SK-N-SH (cell line): ENCODE measurements at regions not wholly inside any gene's neighbourhood (a gene's known extent, or its start where the extent isn't known, plus 50 kb on each side); places are given as distances from the start of the nearest gene placed in this dataset.

Experiments
- CTCF ChIA-PET: fragments of 300-600, 350-600 bp; formaldehyde crosslinking; extraction: SDS; loops from one replicate; lab custom pipeline; 2021; lab: Yijun Ruan, JAX
- POLR2A ChIA-PET: fragments of 350-600 bp; sonication (Branson Sonifier 250); formaldehyde crosslinking; extraction: SDS; loops from one replicate; lab custom pipeline; 2020; ENCODE audit warnings: antibody characterized with exemption, inconsistent platforms; lab: Yijun Ruan, JAX
- DNase-seq: peaks from one replicate; pipeline ENCODE4 v3.0.0; 2012
- H2AFZ ChIP-seq: fragments of 200-600 bp; sonication (generic); 2 replicates; pipeline ENCODE4 v1.8.1; 2016; ENCODE audit warnings: antibody characterized with exemption, mild to moderate bottlenecking, low read depth
- H3F3A ChIP-seq: fragments of 200-600 bp; sonication (generic); replicated peaks from 2 replicates; pipeline ENCODE3; 2016; ENCODE audit warnings: antibody characterized with exemption, mild to moderate bottlenecking; ENCODE audit not compliant: insufficient read depth
- H3K27ac ChIP-seq, 2 experiments: fragments of 200-500 bp in 1 of 2; fragments of 200-600 bp in 1 of 2; sonication (Bioruptor generic) in 1 of 2; sonication (generic), shearing (Covaris generic) in 1 of 2; 2 replicates each; pipeline versions ENCODE4 v1.5.1 to v1.6.1; 2014 to 2016; ENCODE audit warnings: low read depth in 2 of 2, inconsistent platforms in 1 of 2, low read length in 1 of 2, mild to moderate bottlenecking in 1 of 2, mixed read lengths in 1 of 2
- H3K27me3 ChIP-seq: fragments of 200-600 bp; sonication (generic), shearing (Covaris generic); 2 replicates; pipeline ENCODE4 v1.6.1; 2016; ENCODE audit warnings: mixed run types; ENCODE audit not compliant: insufficient read depth
- H3K36me3 ChIP-seq, 2 experiments: fragments of 200-500 bp in 1 of 2; fragments of 200-600 bp in 1 of 2; sonication (Bioruptor generic) in 1 of 2; sonication (generic) in 1 of 2; replicated peaks in 1 of 2; 2 replicates each; pipeline versions ENCODE3 to v1.5.1; 2014 to 2016; ENCODE audit warnings: low read length in 1 of 2, mild to moderate bottlenecking in 1 of 2; ENCODE audit not compliant: insufficient read depth in 2 of 2, control insufficient read depth in 1 of 2
- H3K4me1 ChIP-seq, 2 experiments: fragments of 200-500 bp in 1 of 2; fragments of 200-600 bp in 1 of 2; sonication (Bioruptor generic) in 1 of 2; sonication (generic), shearing (Covaris generic) in 1 of 2; 2 replicates each; pipeline versions ENCODE4 v1.5.1 to v1.6.1; 2014 to 2016; ENCODE audit warnings: low read depth in 1 of 2, low read length in 1 of 2, mixed run types in 1 of 2; ENCODE audit not compliant: insufficient read depth in 2 of 2, control insufficient read depth in 1 of 2
- H3K4me2 ChIP-seq: fragments of 200-600 bp; sonication (generic), shearing (Covaris generic); 2 replicates; pipeline ENCODE4 v1.6.1; 2017; ENCODE audit warnings: mixed run types
- H3K4me3 ChIP-seq, 2 experiments: fragments of 200-500 bp in 1 of 2; fragments of 200-600 bp in 1 of 2; sonication (Bioruptor generic) in 1 of 2; sonication (generic), shearing (Covaris generic) in 1 of 2; 2 replicates each; pipeline versions ENCODE4 v1.5.1 to v1.8.1; 2014 to 2016; ENCODE audit warnings: low read depth in 2 of 2, inconsistent platforms in 1 of 2, low read length in 1 of 2, mild to moderate bottlenecking in 1 of 2, mixed read lengths in 1 of 2, moderate library complexity in 1 of 2
- H3K79me2 ChIP-seq: fragments of 200-600 bp; sonication (generic); 2 replicates; pipeline ENCODE4 v1.8.1; 2017; ENCODE audit warnings: mild to moderate bottlenecking; ENCODE audit not compliant: insufficient read depth
- H3K9ac ChIP-seq: fragments of 200-600 bp; sonication (generic); 2 replicates; pipeline ENCODE4 v1.6.1; 2017; ENCODE audit warnings: mixed run types
- H3K9me2 ChIP-seq: fragments of 200-600 bp; sonication (generic); 2 replicates; pipeline ENCODE4 v1.6.1; 2017; ENCODE audit warnings: mixed run types
- H3K9me3 ChIP-seq: fragments of 200-600 bp; sonication (generic); 2 replicates; pipeline ENCODE4 v1.6.1; 2017; ENCODE audit warnings: mixed run types, mild to moderate bottlenecking, moderate library complexity
- H4K20me1 ChIP-seq: fragments of 200-600 bp; sonication (generic); 2 replicates; pipeline ENCODE4 v1.6.1; 2017; ENCODE audit warnings: mild to moderate bottlenecking, mixed run types; ENCODE audit not compliant: insufficient read depth
- CHD2 ChIP-seq: fragments of 150-350 bp; IDR thresholded peaks from 2 replicates; pipeline ENCODE4 v1.6.1; 2018; ENCODE audit warnings: low read length; ENCODE audit not compliant: partially characterized antibody
- ELF1 ChIP-seq: IDR thresholded peaks from 2 replicates; pipeline ENCODE4 v1.4.0; 2012
- EP300 ChIP-seq, 2 experiments: IDR thresholded peaks; 2 replicates each; pipeline versions ENCODE4 v1.4.0 to v1.6.1; 2012; ENCODE audit warnings: borderline replicate concordance in 1 of 2, low read depth in 1 of 2, low read length in 1 of 2
- FOSL2 ChIP-seq: IDR thresholded peaks from 2 replicates; pipeline ENCODE4 v1.4.0; 2012; ENCODE audit warnings: low read depth, mild to moderate bottlenecking, moderate library complexity, borderline replicate concordance
- JUND ChIP-seq: IDR thresholded peaks from 2 replicates; pipeline ENCODE4 v1.4.0; 2012
- MXI1 ChIP-seq: IDR thresholded peaks from 2 replicates; pipeline ENCODE4 v1.6.1; 2012; ENCODE audit warnings: mild to moderate bottlenecking, low read depth, low read length, improper control_type of control experiment
- RAD21 ChIP-seq: IDR thresholded peaks from 2 replicates; pipeline ENCODE4 v1.6.1; 2012; ENCODE audit warnings: mild to moderate bottlenecking, low read length
- RXRA ChIP-seq: IDR thresholded peaks from 2 replicates; pipeline ENCODE4 v1.4.0; 2012; ENCODE audit warnings: low read depth, mild to moderate bottlenecking, borderline replicate concordance
- SIN3A ChIP-seq: IDR thresholded peaks from 2 replicates; pipeline ENCODE4 v1.6.1; 2012; ENCODE audit warnings: low read depth, mild to moderate bottlenecking, low read length, moderate library complexity, borderline replicate concordance
- SMC3 ChIP-seq: IDR thresholded peaks from 2 replicates; pipeline ENCODE4 v1.6.1; 2012; ENCODE audit warnings: low read depth, low read length, improper control_type of control experiment
- YY1 ChIP-seq: IDR thresholded peaks from 2 replicates; pipeline ENCODE4 v1.4.0; 2012; ENCODE audit warnings: low read depth, mild to moderate bottlenecking
- WGBS: methylation state at CpG from one replicate; pipeline ENCODE4 v1.1.6; 2017; ENCODE audit warnings: low lambda C conversion rate; 5-methylcytosine and 5-hydroxymethylcytosine counted together
- TF ChIP-seq, protein P1 (sequence below): IDR thresholded peaks from 2 replicates; pipeline ENCODE4; 2012
- TF ChIP-seq, protein P2 (sequence below): fragments of 150-350 bp; IDR thresholded peaks from 2 replicates; pipeline ENCODE4 v1.6.1; 2016; ENCODE audit warnings: mild to moderate bottlenecking, low read depth, low read length
- TF ChIP-seq, protein P3 (sequence below): fragments of 150-350 bp; IDR thresholded peaks from 2 replicates; pipeline ENCODE4 v1.6.1; 2017; ENCODE audit warnings: antibody characterized with exemption, low read length, low read depth, borderline replicate concordance
- TF ChIP-seq, protein P4 (sequence below): IDR thresholded peaks from 2 replicates; pipeline ENCODE4 v1.4.0; 2012; ENCODE audit warnings: low read depth
- TF ChIP-seq, protein P5 (sequence below): IDR thresholded peaks from 2 replicates; pipeline ENCODE4 v1.6.1; 2012; ENCODE audit warnings: mild to moderate bottlenecking, low read depth, low read length, moderate library complexity
- TF ChIP-seq, protein P6 (sequence below): IDR thresholded peaks from 2 replicates; pipeline ENCODE4 v1.4.0; 2012; ENCODE audit warnings: low read depth, borderline replicate concordance

DNA sequence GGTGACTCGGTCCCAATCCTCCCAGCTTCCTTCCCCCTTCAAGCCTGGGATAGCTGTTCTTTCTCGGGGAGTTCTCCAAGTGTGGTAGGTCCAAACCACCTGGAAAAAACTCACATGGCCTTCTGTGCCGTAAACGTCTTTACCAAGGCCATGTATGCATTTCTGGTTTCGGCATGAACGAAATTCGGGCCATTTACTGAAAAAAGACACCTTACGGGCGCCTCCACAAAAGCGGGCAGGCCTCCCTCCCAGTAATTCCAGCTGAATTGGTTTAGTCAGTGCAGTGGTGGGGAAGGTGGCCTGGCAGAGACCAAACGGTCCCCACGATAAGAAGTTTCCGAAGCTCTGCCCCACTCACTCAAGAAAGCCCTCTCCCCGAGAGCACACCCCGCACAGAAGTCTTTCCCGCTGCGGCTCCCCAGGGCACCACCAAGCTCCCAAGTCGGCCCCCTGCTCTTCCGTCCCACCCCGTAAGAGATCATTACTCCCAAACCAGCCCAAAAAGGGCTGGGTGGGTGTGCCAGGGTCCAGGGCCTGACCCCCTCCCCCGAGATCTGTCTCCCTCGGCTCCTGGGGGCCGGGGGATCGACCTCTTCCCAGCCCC, 86.3 kb upstream of the MELK start:
- Histone ChIP-seq H3K9me3 (no peaks in the 10 kb centered on the region), H3K36me3 (no peaks in the 10 kb centered on the region), H3F3A (peaks cover 4% of the 10 kb centered on the region), H3K79me2 (peaks cover 56% of the 10 kb centered on the region), H3K4me1 (peaks cover 12 to 16% of the 10 kb centered on the region in 2 experiments; a peak in 3 of 4 replicates), H2AFZ (peak overlapping the region; percentile 67; the same call in 1 of the 2 replicates), H3K9me2 (no peaks in the 10 kb centered on the region), H3K4me2 (peak overlapping the region; percentile 90), H3K4me3 (peak overlapping the region; percentile 94 to 96), H4K20me1 (peaks cover 38% of the 10 kb centered on the region), H3K9ac (peak overlapping the region; percentile 84), H3K27ac (peak overlapping the region; percentile 43 to 67; a peak in 2 of 4 replicates), H3K27me3 (no peaks in the 10 kb centered on the region)
- WGBS: 12% methylated on average over 20 of the region's 24 CpGs
- ChIA-PET CTCF (interaction anchor here (0.7 to 2.7 kb wide), 6 partner anchors 10 to 79 kb away, joined by 3 to 19 read pairs (median 4); no protein-coding TSS in a partner anchor), POLR2A (no interaction called here)
- DNase-seq: peak; percentile 34
- TF ChIP-seq YY1 (no peak), SIN3A (no peak), RXRA (no peak), ELF1 (no peak), EP300 (IDR thresholded peaks at IDR 0.05; ENCODE audit: borderline replicate concordance in 1 of 2, low read depth in 1 of 2, low read length in 1 of 2) (no peak), MXI1 (no peak; the same call in 1 of the 2 replicates), RAD21 (no peak)
- TF ChIP-seq, protein P1, sequence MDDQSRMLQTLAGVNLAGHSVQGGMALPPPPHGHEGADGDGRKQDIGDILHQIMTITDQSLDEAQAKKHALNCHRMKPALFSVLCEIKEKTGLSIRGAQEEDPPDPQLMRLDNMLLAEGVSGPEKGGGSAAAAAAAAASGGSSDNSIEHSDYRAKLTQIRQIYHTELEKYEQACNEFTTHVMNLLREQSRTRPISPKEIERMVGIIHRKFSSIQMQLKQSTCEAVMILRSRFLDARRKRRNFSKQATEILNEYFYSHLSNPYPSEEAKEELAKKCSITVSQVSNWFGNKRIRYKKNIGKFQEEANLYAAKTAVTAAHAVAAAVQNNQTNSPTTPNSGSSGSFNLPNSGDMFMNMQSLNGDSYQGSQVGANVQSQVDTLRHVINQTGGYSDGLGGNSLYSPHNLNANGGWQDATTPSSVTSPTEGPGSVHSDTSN: no peak
- TF ChIP-seq, protein P2, sequence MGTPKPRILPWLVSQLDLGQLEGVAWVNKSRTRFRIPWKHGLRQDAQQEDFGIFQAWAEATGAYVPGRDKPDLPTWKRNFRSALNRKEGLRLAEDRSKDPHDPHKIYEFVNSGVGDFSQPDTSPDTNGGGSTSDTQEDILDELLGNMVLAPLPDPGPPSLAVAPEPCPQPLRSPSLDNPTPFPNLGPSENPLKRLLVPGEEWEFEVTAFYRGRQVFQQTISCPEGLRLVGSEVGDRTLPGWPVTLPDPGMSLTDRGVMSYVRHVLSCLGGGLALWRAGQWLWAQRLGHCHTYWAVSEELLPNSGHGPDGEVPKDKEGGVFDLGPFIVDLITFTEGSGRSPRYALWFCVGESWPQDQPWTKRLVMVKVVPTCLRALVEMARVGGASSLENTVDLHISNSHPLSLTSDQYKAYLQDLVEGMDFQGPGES: no peak
- TF ChIP-seq, protein P3, sequence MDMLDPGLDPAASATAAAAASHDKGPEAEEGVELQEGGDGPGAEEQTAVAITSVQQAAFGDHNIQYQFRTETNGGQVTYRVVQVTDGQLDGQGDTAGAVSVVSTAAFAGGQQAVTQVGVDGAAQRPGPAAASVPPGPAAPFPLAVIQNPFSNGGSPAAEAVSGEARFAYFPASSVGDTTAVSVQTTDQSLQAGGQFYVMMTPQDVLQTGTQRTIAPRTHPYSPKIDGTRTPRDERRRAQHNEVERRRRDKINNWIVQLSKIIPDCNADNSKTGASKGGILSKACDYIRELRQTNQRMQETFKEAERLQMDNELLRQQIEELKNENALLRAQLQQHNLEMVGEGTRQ: no peak
- TF ChIP-seq, protein P4, sequence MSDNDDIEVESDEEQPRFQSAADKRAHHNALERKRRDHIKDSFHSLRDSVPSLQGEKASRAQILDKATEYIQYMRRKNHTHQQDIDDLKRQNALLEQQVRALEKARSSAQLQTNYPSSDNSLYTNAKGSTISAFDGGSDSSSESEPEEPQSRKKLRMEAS: no peak

DNA sequence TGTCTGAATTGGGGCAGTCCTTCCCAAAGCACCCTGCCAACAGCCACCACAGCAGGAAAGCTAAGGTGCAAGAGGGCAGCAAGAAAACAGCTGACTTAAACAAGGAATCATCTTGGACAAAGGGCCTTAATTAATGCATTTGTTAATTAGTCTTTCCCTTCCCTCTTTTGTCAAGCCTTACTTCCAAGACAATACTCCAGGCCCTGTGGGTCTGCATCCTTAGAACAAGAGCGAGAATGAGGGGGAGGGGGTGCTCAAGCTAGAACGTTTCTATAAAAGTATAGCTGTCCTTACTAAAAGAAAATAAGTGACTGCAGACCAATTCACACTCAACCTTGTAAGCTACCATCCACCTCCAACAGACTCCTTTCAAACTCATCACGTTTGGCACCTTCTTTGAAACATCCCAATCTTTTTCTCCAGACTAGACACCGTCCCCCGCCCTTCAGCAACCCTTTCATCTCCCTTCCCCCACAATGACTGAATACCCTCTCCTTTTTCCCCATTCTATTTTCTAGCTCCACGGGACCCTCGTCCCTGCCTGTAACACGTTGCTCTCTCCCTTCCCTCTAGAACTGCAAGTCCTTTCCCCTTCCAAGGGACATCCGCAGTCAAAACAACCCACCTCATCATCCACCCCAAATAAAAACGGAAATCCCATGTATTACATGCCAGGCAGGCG, 85.7 kb upstream of the RNF38 start:
- no peaks in the 10 kb centered on the region for H3K36me3 ChIP-seq
- H3K4me3 ChIP-seq: peak overlapping the region; percentile 94 to 96
- ChIA-PET CTCF (interaction anchor here (0.7 to 2.7 kb wide), 6 partner anchors 17 to 78 kb away, joined by 3 to 19 read pairs (median 3); no protein-coding TSS in a partner anchor), POLR2A (no interaction called here)
- H3K9me3 ChIP-seq: no peaks in the 10 kb centered on the region
- peaks cover 63% of the 10 kb centered on the region for H3K79me2 ChIP-seq
- peaks cover 4% of the 10 kb centered on the region for H3F3A ChIP-seq
- WGBS: 28% methylated on average over 11 of the region's 11 CpGs
- peaks cover 44% of the 10 kb centered on the region for H4K20me1 ChIP-seq
- H3K4me2 ChIP-seq: peak overlapping the region; percentile 90
- no peaks in the 10 kb centered on the region for H3K27me3 ChIP-seq
- H3K9ac ChIP-seq: peak overlapping the region; percentile 84
- peaks cover 12 to 16% of the 10 kb centered on the region in 2 experiments; a peak in 3 of 4 replicates for H3K4me1 ChIP-seq
- DNase-seq: no peak
- H3K27ac ChIP-seq: peak overlapping the region in 1 of 2 experiments; percentile 43; a peak in 1 of 4 replicates
- H3K9me2 ChIP-seq: no peaks in the 10 kb centered on the region
- H2AFZ ChIP-seq: peak overlapping the region; percentile 67; the same call in 1 of the 2 replicates
- no peak for TF ChIP-seq CHD2
- TF ChIP-seq, protein P5, sequence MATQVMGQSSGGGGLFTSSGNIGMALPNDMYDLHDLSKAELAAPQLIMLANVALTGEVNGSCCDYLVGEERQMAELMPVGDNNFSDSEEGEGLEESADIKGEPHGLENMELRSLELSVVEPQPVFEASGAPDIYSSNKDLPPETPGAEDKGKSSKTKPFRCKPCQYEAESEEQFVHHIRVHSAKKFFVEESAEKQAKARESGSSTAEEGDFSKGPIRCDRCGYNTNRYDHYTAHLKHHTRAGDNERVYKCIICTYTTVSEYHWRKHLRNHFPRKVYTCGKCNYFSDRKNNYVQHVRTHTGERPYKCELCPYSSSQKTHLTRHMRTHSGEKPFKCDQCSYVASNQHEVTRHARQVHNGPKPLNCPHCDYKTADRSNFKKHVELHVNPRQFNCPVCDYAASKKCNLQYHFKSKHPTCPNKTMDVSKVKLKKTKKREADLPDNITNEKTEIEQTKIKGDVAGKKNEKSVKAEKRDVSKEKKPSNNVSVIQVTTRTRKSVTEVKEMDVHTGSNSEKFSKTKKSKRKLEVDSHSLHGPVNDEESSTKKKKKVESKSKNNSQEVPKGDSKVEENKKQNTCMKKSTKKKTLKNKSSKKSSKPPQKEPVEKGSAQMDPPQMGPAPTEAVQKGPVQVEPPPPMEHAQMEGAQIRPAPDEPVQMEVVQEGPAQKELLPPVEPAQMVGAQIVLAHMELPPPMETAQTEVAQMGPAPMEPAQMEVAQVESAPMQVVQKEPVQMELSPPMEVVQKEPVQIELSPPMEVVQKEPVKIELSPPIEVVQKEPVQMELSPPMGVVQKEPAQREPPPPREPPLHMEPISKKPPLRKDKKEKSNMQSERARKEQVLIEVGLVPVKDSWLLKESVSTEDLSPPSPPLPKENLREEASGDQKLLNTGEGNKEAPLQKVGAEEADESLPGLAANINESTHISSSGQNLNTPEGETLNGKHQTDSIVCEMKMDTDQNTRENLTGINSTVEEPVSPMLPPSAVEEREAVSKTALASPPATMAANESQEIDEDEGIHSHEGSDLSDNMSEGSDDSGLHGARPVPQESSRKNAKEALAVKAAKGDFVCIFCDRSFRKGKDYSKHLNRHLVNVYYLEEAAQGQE: no peak
- no peak for TF ChIP-seq FOSL2
- TF ChIP-seq JUND: no peak
- TF ChIP-seq, protein P6, sequence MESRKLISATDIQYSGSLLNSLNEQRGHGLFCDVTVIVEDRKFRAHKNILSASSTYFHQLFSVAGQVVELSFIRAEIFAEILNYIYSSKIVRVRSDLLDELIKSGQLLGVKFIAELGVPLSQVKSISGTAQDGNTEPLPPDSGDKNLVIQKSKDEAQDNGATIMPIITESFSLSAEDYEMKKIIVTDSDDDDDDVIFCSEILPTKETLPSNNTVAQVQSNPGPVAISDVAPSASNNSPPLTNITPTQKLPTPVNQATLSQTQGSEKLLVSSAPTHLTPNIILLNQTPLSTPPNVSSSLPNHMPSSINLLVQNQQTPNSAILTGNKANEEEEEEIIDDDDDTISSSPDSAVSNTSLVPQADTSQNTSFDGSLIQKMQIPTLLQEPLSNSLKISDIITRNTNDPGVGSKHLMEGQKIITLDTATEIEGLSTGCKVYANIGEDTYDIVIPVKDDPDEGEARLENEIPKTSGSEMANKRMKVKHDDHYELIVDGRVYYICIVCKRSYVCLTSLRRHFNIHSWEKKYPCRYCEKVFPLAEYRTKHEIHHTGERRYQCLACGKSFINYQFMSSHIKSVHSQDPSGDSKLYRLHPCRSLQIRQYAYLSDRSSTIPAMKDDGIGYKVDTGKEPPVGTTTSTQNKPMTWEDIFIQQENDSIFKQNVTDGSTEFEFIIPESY: no peak
- no peak for TF ChIP-seq SMC3
- TF ChIP-seq ELF1: no peak
